HG03460 (cell line): ENCODE measurements at regions not wholly inside any gene's neighbourhood (a gene's known extent, or its start where the extent isn't known, plus 50 kb on each side); places are given as distances from the start of the nearest gene placed in this dataset.

Source experiments
- ATAC-seq: cut with Tn5 transposase; IDR thresholded peaks from one replicate; pipeline ENCODE4 v1.9.1; 2021; ENCODE audit not compliant: unreplicated experiment

GRCh38 chr15:37691911-37692310 lies 242.5 kb upstream of the TMCO5A start:
- ATAC-seq: no peak

- no peak for ATAC-seq
Observed at GRCh38 chr15:37693926-37694325, 240.5 kb upstream of the TMCO5A start.

- ATAC-seq: no peak
Observed at GRCh38 chr15:37695719-37696118, 238.7 kb upstream of the TMCO5A start.

- no peak for ATAC-seq
Observed at GRCh38 chr15:37698679-37699078, 235.8 kb upstream of the TMCO5A start.

GRCh38 chr15:37701230-37701629 lies 233.2 kb upstream of the TMCO5A start:
- no peak for ATAC-seq

GRCh38 chr15:37709669-37710068 lies 224.8 kb upstream of the TMCO5A start:
- no peak for ATAC-seq

- no peak for ATAC-seq
Observed at GRCh38 chr15:37715101-37715500, 219.3 kb upstream of the TMCO5A start.

GRCh38 chr15:37720267-37720666 lies 214.2 kb upstream of the TMCO5A start:
- no peak for ATAC-seq

- ATAC-seq: no peak
Observed at GRCh38 chr15:37731146-37731746, 203.2 kb upstream of the TMCO5A start.

- no peak for ATAC-seq
Observed at GRCh38 chr15:37733628-37734027, 200.8 kb upstream of the TMCO5A start.

- ATAC-seq: no peak
Observed at GRCh38 chr15:37740623-37741141, 193.8 kb upstream of the TMCO5A start.

GRCh38 chr15:37743826-37744225 lies 190.6 kb upstream of the TMCO5A start:
- ATAC-seq: no peak

- no peak for ATAC-seq
Observed at GRCh38 chr15:37744521-37744920, 189.9 kb upstream of the TMCO5A start.

- no peak for ATAC-seq
Observed at GRCh38 chr15:37751401-37751800, 183.0 kb upstream of the TMCO5A start.

GRCh38 chr15:37756407-37756806 lies 178.0 kb upstream of the TMCO5A start:
- ATAC-seq: no peak

GRCh38 chr15:37758412-37758811 lies 176.0 kb upstream of the TMCO5A start:
- ATAC-seq: no peak

GRCh38 chr15:37764733-37765191 lies 169.7 kb upstream of the TMCO5A start:
- peak; percentile 71 for ATAC-seq

- ATAC-seq: no peak
Observed at GRCh38 chr15:37765786-37766185, 168.7 kb upstream of the TMCO5A start.

GRCh38 chr15:37767841-37768455 lies 166.5 kb upstream of the TMCO5A start:
- ATAC-seq: no peak

- ATAC-seq: no peak
Observed at GRCh38 chr15:37771465-37771864, 163.0 kb upstream of the TMCO5A start.

- ATAC-seq: no peak
Observed at GRCh38 chr15:37773111-37773860, 161.2 kb upstream of the TMCO5A start.

- ATAC-seq: no peak
Observed at GRCh38 chr15:37774961-37775360, 159.5 kb upstream of the TMCO5A start.
